Trophoblast cell (in vitro differentiated cells and primary cell): ENCODE measurements at regions not wholly inside any gene's neighbourhood (a gene's known extent, or its start where the extent isn't known, plus 50 kb on each side); places are given as distances from the start of the nearest gene placed in this dataset.

Experiments
- DNase-seq, 2 donors: peaks; one replicate each; pipeline ENCODE4 v3.0.0-alpha.2; 2016
- H2AFZ ChIP-seq: 2 replicates; pipeline ENCODE4 v1.6.1; 2013; ENCODE audit warnings: low read length, moderate library complexity, mild to moderate bottlenecking; ENCODE audit not compliant: insufficient read depth, poor library complexity
- H2AK5ac ChIP-seq: 2 replicates; pipeline ENCODE4 v1.6.1; 2013; ENCODE audit warnings: mild to moderate bottlenecking, low read length
- H2BK120ac ChIP-seq: 2 replicates; pipeline ENCODE4 v1.6.1; 2013; ENCODE audit warnings: low read length, mild to moderate bottlenecking, moderate library complexity; ENCODE audit not compliant: insufficient read depth, poor library complexity
- H2BK12ac ChIP-seq: 2 replicates; pipeline ENCODE4 v1.6.1; 2013; ENCODE audit warnings: mild to moderate bottlenecking, low read length, moderate library complexity
- H2BK5ac ChIP-seq: 2 replicates; pipeline ENCODE4 v1.6.1; 2013; ENCODE audit warnings: low read length, low read depth, moderate library complexity, mild to moderate bottlenecking; ENCODE audit not compliant: poor library complexity
- H3K14ac ChIP-seq: 2 replicates; pipeline ENCODE4 v1.6.1; 2013; ENCODE audit warnings: mild to moderate bottlenecking, low read length
- H3K18ac ChIP-seq: 2 replicates; pipeline ENCODE4 v1.6.1; 2013; ENCODE audit warnings: mild to moderate bottlenecking, low read length
- H3K23ac ChIP-seq: 2 replicates; pipeline ENCODE4 v1.6.1; 2013; ENCODE audit warnings: low read length
- H3K27ac ChIP-seq: 2 replicates; pipeline ENCODE4 v1.5.1; 2013; ENCODE audit warnings: low read depth, mild to moderate bottlenecking, inconsistent platforms, low read length, moderate library complexity
- H3K27me3 ChIP-seq: 2 replicates; pipeline ENCODE4 v1.6.1; 2013; ENCODE audit warnings: inconsistent platforms, mild to moderate bottlenecking, low read length, moderate library complexity; ENCODE audit not compliant: insufficient read depth
- H3K36me3 ChIP-seq, 2 experiments: 1 replicate in 1 of 2; 2 replicates in 1 of 2; pipeline ENCODE4 v1.6.1; 2013; ENCODE audit warnings: low read length in 2 of 2, mild to moderate bottlenecking in 2 of 2, moderate library complexity in 1 of 2; ENCODE audit not compliant: insufficient read depth in 2 of 2, control insufficient read depth in 1 of 2
- H3K4ac ChIP-seq: 2 replicates; pipeline ENCODE4 v1.6.1; 2013; ENCODE audit warnings: low read depth, mild to moderate bottlenecking, low read length, moderate library complexity
- H3K4me1 ChIP-seq, 2 experiments: 1 replicate in 1 of 2; 2 replicates in 1 of 2; pipeline ENCODE4 v1.6.1; 2013; ENCODE audit warnings: low read length in 2 of 2, mild to moderate bottlenecking in 2 of 2, moderate library complexity in 1 of 2; ENCODE audit not compliant: insufficient read depth in 2 of 2, control insufficient read depth in 1 of 2
- H3K4me2 ChIP-seq: 2 replicates; pipeline ENCODE4 v1.6.1; 2013; ENCODE audit warnings: inconsistent platforms, mild to moderate bottlenecking, low read length, moderate library complexity
- H3K4me3 ChIP-seq: 2 replicates; pipeline ENCODE4 v1.5.1; 2013; ENCODE audit warnings: mild to moderate bottlenecking, low read depth, low read length, inconsistent platforms
- H3K79me1 ChIP-seq: one replicate; pipeline ENCODE4 v1.6.1; 2013; ENCODE audit warnings: low read length
- H3K79me2 ChIP-seq: 2 replicates; pipeline ENCODE4 v1.6.1; 2013; ENCODE audit warnings: low read length, mild to moderate bottlenecking; ENCODE audit not compliant: control insufficient read depth, insufficient read depth, poor library complexity
- H3K9ac ChIP-seq: 2 replicates; pipeline ENCODE4 v1.6.1; 2013; ENCODE audit warnings: mild to moderate bottlenecking, low read length
- H3K9me3 ChIP-seq: 2 replicates; pipeline ENCODE4 v1.6.1; 2013; ENCODE audit warnings: low read depth, mild to moderate bottlenecking, control low read depth, inconsistent platforms, low read length; ENCODE audit not compliant: insufficient read depth
- H4K12ac ChIP-seq: 2 replicates; pipeline ENCODE4 v1.6.1; 2013; ENCODE audit warnings: low read depth, mild to moderate bottlenecking, low read length, moderate library complexity
- H4K8ac ChIP-seq: 2 replicates; pipeline ENCODE4 v1.6.1; 2013; ENCODE audit warnings: low read depth, mild to moderate bottlenecking, low read length, moderate library complexity
- H4K91ac ChIP-seq: one replicate; pipeline ENCODE4 v1.6.1; 2013; ENCODE audit warnings: low read depth, mild to moderate bottlenecking, low read length, moderate library complexity
- WGBS: extraction: QIAGEN DNeasy Blood & Tissue Kit; methylation state at CpG from one replicate; pipeline ENCODE4 v1.1.7; 2013; ENCODE audit warnings: missing lambda C conversion rate; ENCODE audit not compliant: insufficient read length, insufficient coverage; ENCODE audit errors: extremely low coverage; 5-methylcytosine and 5-hydroxymethylcytosine counted together

DNA sequence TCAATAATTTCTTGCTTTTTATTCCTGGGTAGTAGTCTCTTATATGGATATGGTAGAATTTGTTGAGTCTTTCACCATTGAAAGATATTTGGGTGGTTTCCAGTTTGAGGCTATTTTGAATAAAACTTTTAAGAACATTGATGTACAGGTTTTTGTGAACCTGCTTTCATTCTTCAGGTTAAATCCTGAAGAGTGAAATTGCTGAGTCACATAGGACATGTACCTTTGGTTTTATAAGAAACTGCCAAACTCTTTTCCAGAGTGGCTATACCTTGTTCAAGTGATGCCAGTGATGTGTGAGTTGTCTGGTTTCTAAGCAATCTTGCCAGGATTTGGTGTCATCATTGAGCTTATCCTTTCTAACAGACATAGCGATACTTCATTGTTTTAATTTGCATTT is 184.6 kb upstream of the PZP start:
- no CpG with 5 or more reads among the region's 1 CpG for WGBS
- Histone ChIP-seq H4K8ac (no peak overlapping the region), H4K91ac (no peak overlapping the region)

GRCh38 chr12:9391815-9392214 is 183.6 kb upstream of the PZP start:
- H2BK5ac ChIP-seq: no peak overlapping the region
- H2AFZ ChIP-seq: no peak overlapping the region
- H3K4me3 ChIP-seq: no peak overlapping the region
- H2AK5ac ChIP-seq: no peak overlapping the region
- H2BK120ac ChIP-seq: no peak overlapping the region
- H4K91ac ChIP-seq: no peak overlapping the region
- no peak overlapping the region for H4K8ac ChIP-seq
- no CpG with 5 or more reads among the region's 2 CpGs for WGBS
- DNase-seq: no peak
- no peak overlapping the region for H3K4me2 ChIP-seq
- no peaks in the 10 kb centered on the region for H3K27me3 ChIP-seq
- H3K4me1 ChIP-seq: no peaks in the 10 kb centered on the region
- H3K4ac ChIP-seq: no peak overlapping the region
- H3K23ac ChIP-seq: no peak overlapping the region
- H3K9me3 ChIP-seq: no peaks in the 10 kb centered on the region
- H4K12ac ChIP-seq: no peak overlapping the region
- H3K27ac ChIP-seq: no peak overlapping the region
- no peak overlapping the region for H2BK12ac ChIP-seq
- no peak overlapping the region for H3K9ac ChIP-seq
- H3K36me3 ChIP-seq: no peaks in the 10 kb centered on the region
- H3K79me2 ChIP-seq: no peaks in the 10 kb centered on the region
- no peaks in the 10 kb centered on the region for H3K79me1 ChIP-seq
- no peak overlapping the region for H3K14ac ChIP-seq
- H3K18ac ChIP-seq: no peak overlapping the region

More for the DNA sequence above, 184.6 kb upstream of the PZP start:
- no peak overlapping the region for H2AK5ac ChIP-seq
- H3K4me2 ChIP-seq: no peak overlapping the region
- no peak overlapping the region for H4K12ac ChIP-seq
- no peak overlapping the region for H3K27ac ChIP-seq
- H2BK120ac ChIP-seq: no peak overlapping the region
- DNase-seq: no peak
- H3K27me3 ChIP-seq: no peaks in the 10 kb centered on the region
- H3K4me3 ChIP-seq: no peak overlapping the region
- no peak overlapping the region for H3K18ac ChIP-seq
- no peak overlapping the region for H3K4ac ChIP-seq
- no peak overlapping the region for H2AFZ ChIP-seq
- H3K9me3 ChIP-seq: no peaks in the 10 kb centered on the region
- H3K14ac ChIP-seq: no peak overlapping the region
- H3K4me1 ChIP-seq: no peaks in the 10 kb centered on the region
- H3K79me1 ChIP-seq: no peaks in the 10 kb centered on the region
- H2BK5ac ChIP-seq: no peak overlapping the region
- no peak overlapping the region for H3K23ac ChIP-seq
- H3K9ac ChIP-seq: no peak overlapping the region
- H3K36me3 ChIP-seq: no peaks in the 10 kb centered on the region
- no peaks in the 10 kb centered on the region for H3K79me2 ChIP-seq
- H2BK12ac ChIP-seq: no peak overlapping the region

GRCh38 chr12:9390761-9391160 is 182.6 kb upstream of the PZP start:
- DNase-seq: no peak
- Histone ChIP-seq H3K23ac (no peak overlapping the region), H3K4me3 (no peak overlapping the region), H2BK5ac (no peak overlapping the region), H3K36me3 (no peaks in the 10 kb centered on the region), H4K12ac (no peak overlapping the region), H3K4me1 (no peaks in the 10 kb centered on the region), H2BK12ac (no peak overlapping the region), H3K4ac (no peak overlapping the region), H3K4me2 (no peak overlapping the region), H2BK120ac (no peak overlapping the region), H4K8ac (no peak overlapping the region), H3K9me3 (no peaks in the 10 kb centered on the region), H3K79me2 (no peaks in the 10 kb centered on the region), H3K18ac (no peak overlapping the region), H2AK5ac (no peak overlapping the region), H3K27me3 (no peaks in the 10 kb centered on the region), H3K79me1 (no peaks in the 10 kb centered on the region), H3K27ac (no peak overlapping the region), H3K9ac (no peak overlapping the region), H3K14ac (no peak overlapping the region), H2AFZ (no peak overlapping the region), H4K91ac (no peak overlapping the region)
- no CpG with 5 or more reads among the region's 3 CpGs for WGBS

DNA sequence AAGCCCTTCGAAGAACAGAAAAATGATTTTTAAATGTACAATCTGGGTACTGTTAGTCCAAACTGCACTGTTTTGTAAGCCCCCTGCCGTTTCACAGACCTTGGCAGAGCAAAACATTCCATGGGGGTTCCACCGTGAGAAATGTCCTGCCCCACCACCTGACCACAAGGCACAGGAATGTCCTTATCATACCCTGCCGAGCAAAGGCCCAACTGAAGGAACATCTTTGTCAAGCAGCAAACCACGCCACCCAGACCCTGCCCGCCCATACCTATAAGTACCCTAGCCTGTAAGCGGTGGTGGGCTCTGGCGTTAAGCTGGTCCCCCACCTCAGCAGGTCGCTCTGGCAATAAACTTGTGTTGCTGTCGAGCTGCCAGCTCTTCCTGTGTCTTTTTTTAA is 181.6 kb upstream of the PZP start:
- no peaks in the 10 kb centered on the region for H3K79me1 ChIP-seq
- no peaks in the 10 kb centered on the region for H3K27me3 ChIP-seq
- H2AFZ ChIP-seq: no peak overlapping the region
- no peak overlapping the region for H3K27ac ChIP-seq
- no peak overlapping the region for H2AK5ac ChIP-seq
- H3K4me3 ChIP-seq: no peak overlapping the region
- no peak overlapping the region for H2BK12ac ChIP-seq
- no peak overlapping the region for H3K4ac ChIP-seq
- no CpG with 5 or more reads among the region's 10 CpGs for WGBS
- H3K4me2 ChIP-seq: no peak overlapping the region
- no peaks in the 10 kb centered on the region for H3K79me2 ChIP-seq
- no peak overlapping the region for H3K18ac ChIP-seq
- no peak overlapping the region for H2BK5ac ChIP-seq
- no peak overlapping the region for H4K91ac ChIP-seq
- H3K9ac ChIP-seq: no peak overlapping the region
- H3K23ac ChIP-seq: no peak overlapping the region
- H2BK120ac ChIP-seq: no peak overlapping the region
- DNase-seq: no peak
- H3K4me1 ChIP-seq: no peaks in the 10 kb centered on the region
- no peaks in the 10 kb centered on the region for H3K9me3 ChIP-seq
- H4K12ac ChIP-seq: no peak overlapping the region
- H4K8ac ChIP-seq: no peak overlapping the region
- H3K36me3 ChIP-seq: no peaks in the 10 kb centered on the region
- no peak overlapping the region for H3K14ac ChIP-seq
